Transverse colon (tissue), 4 donors: ENCODE measurements at regions not wholly inside any gene's neighbourhood (a gene's known extent, or its start where the extent isn't known, plus 50 kb on each side); places are given as distances from the start of the nearest gene placed in this dataset.
"Not testable (repeated sequence)": the region's sequence is repeated elsewhere in the genome, so short reads cannot be mapped to it uniquely, and the experiment has no call there.

ENCODE experiments used
- DNase-seq: peaks from one replicate; pipeline ENCODE4 v3.0.0-alpha.2; 2019
- H3K27ac ChIP-seq, 4 donors: fragments of 200-600 bp; sonication (generic); 2 replicates each; pipeline ENCODE4 v1.5.1; 2016 to 2018; ENCODE audit warnings: inconsistent platforms in 4 of 4
- H3K27me3 ChIP-seq: fragments of 200-600 bp; sonication (generic); 2 replicates; pipeline ENCODE4 v1.5.1; 2017; ENCODE audit warnings: inconsistent platforms
- H3K36me3 ChIP-seq, 4 donors: fragments of 200-600 bp; sonication (generic); 2 replicates each; pipeline ENCODE4 v1.5.1; 2017 to 2019; ENCODE audit warnings: inconsistent platforms in 4 of 4
- H3K4me1 ChIP-seq, 4 donors: fragments of 200-600 bp; sonication (generic); 2 replicates each; pipeline ENCODE4 v1.5.1; 2017 to 2020; ENCODE audit warnings: inconsistent platforms in 4 of 4
- H3K4me3 ChIP-seq, 4 donors: fragments of 200-600 bp; sonication (generic); 1 replicate in 1 of 4; 2 replicates in 3 of 4; pipeline versions ENCODE4 v1.5.1 to v1.6.1; 2017 to 2019; ENCODE audit warnings: inconsistent platforms in 4 of 4
- H3K9me3 ChIP-seq, 2 donors: fragments of 200-600 bp; sonication (generic); 2 replicates each; pipeline ENCODE4 v1.5.1; 2017 to 2019; ENCODE audit warnings: inconsistent platforms in 2 of 2
- EP300 ChIP-seq: sonication (generic); formaldehyde crosslinking; IDR thresholded peaks from one replicate; pipeline ENCODE4 v1.6.1; 2017; ENCODE audit warnings: antibody characterized with exemption, low read depth
- POLR2A ChIP-seq: fragments of 450-650 bp; IDR thresholded peaks from one replicate; pipeline ENCODE4 v1.6.1; 2016; ENCODE audit warnings: antibody characterized with exemption, mild to moderate bottlenecking, moderate library complexity
- POLR2AphosphoS5 ChIP-seq, 3 donors: sonication (generic); formaldehyde crosslinking; IDR thresholded peaks; one replicate each; pipeline ENCODE4 v1.6.1; 2016; ENCODE audit warnings: antibody characterized with exemption in 3 of 3
- WGBS, 2 donors: methylation state at CpG; one replicate each; pipeline ENCODE4 v1.1.5; 2018; ENCODE audit warnings: low coverage in 1 of 2; 5-methylcytosine and 5-hydroxymethylcytosine counted together
- in situ Hi-C, 4 donors: fragments of 200-750 bp; cut with MboI; loops; one replicate each; pipeline versions ENCODE4 v1.15.0 to v1.15.1; 2017; ENCODE audit warnings: low sequenced_read_pairs in 3 of 4, low pct_ligation_motif_present in 1 of 4, low pct_unique_long_range_greater_than_20kb in 1 of 4
- intact Hi-C: fragments of 100-400 bp; cut with DNase I; formaldehyde crosslinking; loops from one replicate; pipeline ENCODE4 v1.15.1; 2023; ENCODE audit warnings: low total_unique reads
- TF ChIP-seq, protein P1 (sequence below), 5 experiments: fragments of 200-600 bp in 3 of 5; fragments of 450-650 bp in 2 of 5; sonication (generic) in 3 of 5; IDR thresholded peaks; 1 replicate in 2 of 5; 2 replicates in 3 of 5; pipeline ENCODE4 v1.5.1; 2016 to 2017; ENCODE audit warnings: antibody characterized with exemption in 5 of 5, inconsistent platforms in 3 of 5, mild to moderate bottlenecking in 2 of 5, moderate library complexity in 1 of 5

DNA sequence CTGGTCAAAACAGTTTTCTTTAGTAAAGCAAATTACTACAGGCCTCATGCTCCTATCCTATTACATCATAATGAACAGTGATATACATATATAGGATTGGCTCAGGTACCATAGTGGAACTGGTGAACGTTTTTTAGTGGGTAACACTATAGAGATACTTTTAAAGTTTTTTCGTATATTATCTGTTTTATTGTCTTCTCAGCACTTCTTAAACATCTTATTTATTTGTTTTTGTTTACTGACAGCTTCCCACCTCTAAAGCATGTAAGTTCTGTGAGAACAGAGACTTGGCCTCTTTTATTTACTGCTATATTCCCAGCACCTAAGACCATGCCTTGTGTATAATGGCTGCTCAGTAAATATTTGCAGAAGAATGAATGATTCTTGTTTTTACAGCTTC is 81.1 kb upstream of the PSMA6 start:
- TF ChIP-seq EP300 (no peak), POLR2A (no peak), POLR2AphosphoS5 (IDR thresholded peaks at IDR 0.05) (no peak)
- TF ChIP-seq, protein P1, sequence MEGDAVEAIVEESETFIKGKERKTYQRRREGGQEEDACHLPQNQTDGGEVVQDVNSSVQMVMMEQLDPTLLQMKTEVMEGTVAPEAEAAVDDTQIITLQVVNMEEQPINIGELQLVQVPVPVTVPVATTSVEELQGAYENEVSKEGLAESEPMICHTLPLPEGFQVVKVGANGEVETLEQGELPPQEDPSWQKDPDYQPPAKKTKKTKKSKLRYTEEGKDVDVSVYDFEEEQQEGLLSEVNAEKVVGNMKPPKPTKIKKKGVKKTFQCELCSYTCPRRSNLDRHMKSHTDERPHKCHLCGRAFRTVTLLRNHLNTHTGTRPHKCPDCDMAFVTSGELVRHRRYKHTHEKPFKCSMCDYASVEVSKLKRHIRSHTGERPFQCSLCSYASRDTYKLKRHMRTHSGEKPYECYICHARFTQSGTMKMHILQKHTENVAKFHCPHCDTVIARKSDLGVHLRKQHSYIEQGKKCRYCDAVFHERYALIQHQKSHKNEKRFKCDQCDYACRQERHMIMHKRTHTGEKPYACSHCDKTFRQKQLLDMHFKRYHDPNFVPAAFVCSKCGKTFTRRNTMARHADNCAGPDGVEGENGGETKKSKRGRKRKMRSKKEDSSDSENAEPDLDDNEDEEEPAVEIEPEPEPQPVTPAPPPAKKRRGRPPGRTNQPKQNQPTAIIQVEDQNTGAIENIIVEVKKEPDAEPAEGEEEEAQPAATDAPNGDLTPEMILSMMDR (IDR thresholded peaks at IDR 0.05): no peak
- no peak for DNase-seq
- H3K4me3 ChIP-seq: no peak overlapping the region
- no peaks in the 10 kb centered on the region for H3K27me3 ChIP-seq
- 85 to 95% methylated on average over 2 of the region's 2 CpGs for WGBS, 2 donors
- intact Hi-C loops: no loop called here
- H3K27ac ChIP-seq: no peak overlapping the region
- H3K9me3 ChIP-seq: no peaks in the 10 kb centered on the region
- no peaks in the 10 kb centered on the region for H3K36me3 ChIP-seq
- H3K4me1 ChIP-seq: no peaks in the 10 kb centered on the region
- in situ Hi-C loops: no loop called here

DNA sequence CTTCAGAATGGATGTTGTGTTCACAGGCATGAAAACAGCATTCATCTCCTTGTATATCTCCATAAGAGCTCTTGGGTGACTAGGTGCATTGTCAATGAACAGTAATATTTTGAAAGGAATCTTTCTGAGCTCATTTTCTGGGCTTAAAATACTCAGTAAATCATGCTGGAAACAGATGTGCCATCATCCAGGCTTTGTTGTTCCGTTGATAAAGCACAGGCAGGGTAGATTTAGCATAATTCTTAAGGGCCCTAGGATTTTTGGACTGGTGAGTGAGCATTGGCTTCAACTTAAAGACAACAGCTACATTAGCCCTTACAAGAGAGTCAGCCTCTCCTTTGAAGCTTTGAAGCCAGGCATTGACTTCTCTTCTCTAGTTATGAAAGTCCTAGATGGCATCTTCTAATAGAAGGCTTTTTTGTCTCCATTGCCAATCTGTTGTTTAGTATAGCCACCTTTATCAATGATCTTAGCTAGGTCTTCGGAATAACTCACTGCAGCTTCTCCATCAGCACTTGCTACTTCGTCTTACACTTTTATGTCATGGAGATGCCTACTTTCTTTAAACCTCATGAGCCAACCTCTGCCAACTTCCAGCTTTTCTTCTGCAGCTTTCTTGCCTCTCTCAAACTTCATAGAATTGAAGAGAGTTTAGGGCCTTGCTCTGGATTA is 79.6 kb upstream of the PSMA6 start:
- in situ Hi-C loops (no loop called here), intact Hi-C loops (no loop called here)
- Histone ChIP-seq H3K9me3 (no peaks in the 10 kb centered on the region), H3K4me1 (no peaks in the 10 kb centered on the region), H3K27me3 (no peaks in the 10 kb centered on the region), H3K4me3 (no peak overlapping the region), H3K27ac (no peak overlapping the region), H3K36me3 (no peaks in the 10 kb centered on the region)
- no peak for DNase-seq
- WGBS, 2 donors: 92% methylated on average over 2 to 3 of the region's 3 CpGs
- TF ChIP-seq, protein P1 (IDR thresholded peaks at IDR 0.05): no peak
- no peak for TF ChIP-seq EP300
- TF ChIP-seq POLR2A: no peak
- TF ChIP-seq POLR2AphosphoS5 (IDR thresholded peaks at IDR 0.05): no peak

DNA sequence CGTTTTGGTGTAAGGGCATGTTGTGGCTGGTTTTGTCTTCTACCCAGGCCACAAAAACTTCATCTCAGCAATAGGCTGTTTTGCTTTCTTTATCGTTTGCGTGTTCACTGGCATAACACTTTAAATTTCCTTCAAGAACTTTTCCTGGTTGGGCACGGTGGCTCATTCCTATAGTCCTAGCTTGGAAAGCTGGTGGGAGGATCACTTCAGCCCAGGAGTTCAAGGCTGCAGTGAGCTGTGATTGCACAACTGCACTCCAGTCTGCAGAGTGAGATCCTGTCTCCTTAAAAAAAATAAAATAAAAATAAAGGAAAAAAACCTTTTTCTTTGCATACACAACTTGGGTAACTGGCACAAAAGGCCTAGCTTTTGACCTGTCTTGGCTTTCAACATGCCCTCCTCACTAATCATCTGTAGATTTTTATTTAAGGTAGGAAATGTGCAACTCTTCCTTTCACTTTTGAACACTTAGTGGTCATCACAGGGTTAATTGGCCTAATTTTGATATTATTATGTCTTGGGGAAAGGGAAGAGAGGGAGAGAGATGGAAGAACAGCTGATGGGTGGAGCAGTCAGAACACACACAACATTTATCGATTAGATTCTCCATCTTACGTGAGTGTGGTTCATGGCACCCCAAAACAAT is 78.9 kb upstream of the PSMA6 start:
- Histone ChIP-seq H3K27me3 (no peaks in the 10 kb centered on the region), H3K27ac (no peak overlapping the region), H3K4me1 (no peaks in the 10 kb centered on the region), H3K4me3 (no peak overlapping the region), H3K36me3 (no peaks in the 10 kb centered on the region), H3K9me3 (no peaks in the 10 kb centered on the region)
- in situ Hi-C loops: no loop called here
- TF ChIP-seq POLR2A: no peak
- no peak for TF ChIP-seq POLR2AphosphoS5 (IDR thresholded peaks at IDR 0.05)
- TF ChIP-seq, protein P1 (IDR thresholded peaks at IDR 0.05): no peak
- DNase-seq: no peak
- WGBS, 2 donors: 89 to 100% methylated on average over 5 to 6 of the region's 6 CpGs
- intact Hi-C loops: no loop called here

DNA sequence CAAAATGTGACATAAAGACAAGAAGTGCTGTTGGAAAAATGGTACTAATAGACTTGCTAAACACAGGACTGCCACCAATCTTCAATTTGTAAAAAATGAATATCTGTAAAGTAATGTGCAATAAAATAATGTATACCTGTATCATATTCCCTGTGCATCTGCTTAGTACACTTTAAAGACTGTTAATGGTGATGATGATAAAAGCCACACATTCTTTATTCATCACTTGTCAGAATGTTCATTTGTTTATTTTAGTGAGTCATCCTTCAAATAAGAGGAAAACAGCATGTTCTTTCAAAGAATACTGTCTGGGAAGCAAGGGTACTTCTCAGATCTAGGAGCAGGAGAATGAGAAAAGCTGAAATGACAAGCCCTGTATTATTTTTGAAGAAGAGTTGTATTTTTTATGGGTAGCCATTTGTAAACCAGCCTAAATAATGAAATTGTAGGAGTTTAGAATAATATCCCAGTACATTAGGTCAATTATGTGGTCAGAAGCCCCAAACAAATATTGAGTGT is 78.3 kb upstream of the PSMA6 start:
- H3K4me3 ChIP-seq: no peak overlapping the region
- intact Hi-C loops (no loop called here), in situ Hi-C loops (no loop called here)
- TF ChIP-seq, protein P1 (IDR thresholded peaks at IDR 0.05): no peak
- H3K4me1 ChIP-seq: no peaks in the 10 kb centered on the region
- no peaks in the 10 kb centered on the region for H3K9me3 ChIP-seq
- H3K36me3 ChIP-seq: no peaks in the 10 kb centered on the region
- H3K27ac ChIP-seq: no peak overlapping the region
- DNase-seq: no peak
- no peaks in the 10 kb centered on the region for H3K27me3 ChIP-seq

DNA sequence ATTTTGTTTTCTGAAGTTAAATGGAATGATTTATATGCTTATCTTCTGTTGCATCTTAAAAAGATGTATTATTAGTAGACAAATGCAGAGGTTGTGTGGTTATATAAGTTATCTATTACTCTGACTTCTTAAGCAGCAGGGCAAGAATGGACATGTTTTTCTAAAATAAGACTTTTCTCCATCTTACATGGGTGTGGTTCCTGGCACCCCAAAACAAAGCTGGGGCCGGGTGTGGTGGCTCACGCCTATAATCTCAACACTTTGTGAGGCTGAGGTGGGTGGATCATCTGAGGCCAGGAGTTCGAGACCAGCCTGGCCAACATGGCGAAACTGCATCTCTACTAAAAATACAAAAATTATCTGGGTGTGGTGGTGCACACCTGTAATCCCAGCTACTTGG is 77.8 kb upstream of the PSMA6 start:
- DNase-seq, in situ Hi-C loops, H3K36me3 ChIP-seq, H3K4me3 ChIP-seq, H3K27me3 ChIP-seq, H3K27ac ChIP-seq, intact Hi-C loops, H3K4me1 ChIP-seq, H3K9me3 ChIP-seq: not testable (repeated sequence)
- WGBS, 2 donors: 40 to 77% methylated on average over 1 to 4 of the region's 4 CpGs
